ENCODE measurements at regions not wholly inside any gene's neighbourhood (a gene's known extent, or its start where the extent isn't known, plus 50 kb on each side); places are given as distances from the start of the nearest gene placed in this dataset.

DNA sequence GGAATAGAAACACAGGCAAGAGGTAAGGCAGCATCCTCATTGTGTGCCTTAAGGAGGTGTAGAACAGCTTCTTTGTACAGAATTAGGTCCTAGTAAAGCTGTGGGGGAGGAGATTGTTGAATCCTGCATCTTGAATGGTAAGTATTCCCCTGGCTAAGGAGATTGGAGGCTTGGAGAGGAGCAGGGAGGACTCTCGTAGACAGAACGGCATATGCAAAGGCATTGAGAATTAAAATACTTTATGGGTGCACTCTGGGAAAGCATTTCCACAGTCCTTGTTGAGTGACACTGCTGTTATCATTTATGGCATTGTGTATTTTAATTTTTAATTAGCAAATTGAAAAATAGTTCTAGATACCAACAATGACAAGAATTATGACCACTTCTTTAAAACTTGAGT, 66.5 kb upstream of the GPR149 start:
- TF ChIP-seq, protein P1, sequence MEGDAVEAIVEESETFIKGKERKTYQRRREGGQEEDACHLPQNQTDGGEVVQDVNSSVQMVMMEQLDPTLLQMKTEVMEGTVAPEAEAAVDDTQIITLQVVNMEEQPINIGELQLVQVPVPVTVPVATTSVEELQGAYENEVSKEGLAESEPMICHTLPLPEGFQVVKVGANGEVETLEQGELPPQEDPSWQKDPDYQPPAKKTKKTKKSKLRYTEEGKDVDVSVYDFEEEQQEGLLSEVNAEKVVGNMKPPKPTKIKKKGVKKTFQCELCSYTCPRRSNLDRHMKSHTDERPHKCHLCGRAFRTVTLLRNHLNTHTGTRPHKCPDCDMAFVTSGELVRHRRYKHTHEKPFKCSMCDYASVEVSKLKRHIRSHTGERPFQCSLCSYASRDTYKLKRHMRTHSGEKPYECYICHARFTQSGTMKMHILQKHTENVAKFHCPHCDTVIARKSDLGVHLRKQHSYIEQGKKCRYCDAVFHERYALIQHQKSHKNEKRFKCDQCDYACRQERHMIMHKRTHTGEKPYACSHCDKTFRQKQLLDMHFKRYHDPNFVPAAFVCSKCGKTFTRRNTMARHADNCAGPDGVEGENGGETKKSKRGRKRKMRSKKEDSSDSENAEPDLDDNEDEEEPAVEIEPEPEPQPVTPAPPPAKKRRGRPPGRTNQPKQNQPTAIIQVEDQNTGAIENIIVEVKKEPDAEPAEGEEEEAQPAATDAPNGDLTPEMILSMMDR (IDR thresholded peaks at IDR 0.05; ENCODE audit: borderline replicate concordance, extremely low read depth, low read length, poor library complexity, severe bottlenecking), result no peak
- TF ChIP-seq EZH2 (IDR thresholded peaks at IDR 0.05; ENCODE audit: borderline replicate concordance, low read depth, low read length, severe bottlenecking), result no peak
